HG03432 (cell line): ENCODE measurements at regions not wholly inside any gene's neighbourhood (a gene's known extent, or its start where the extent isn't known, plus 50 kb on each side); places are given as distances from the start of the nearest gene placed in this dataset.
"Not testable (repeated sequence)": the region's sequence is repeated elsewhere in the genome, so short reads cannot be mapped to it uniquely, and the experiment has no call there.

Experiments
- ATAC-seq: cut with Tn5 transposase; IDR thresholded peaks from one replicate; pipeline ENCODE4 v1.9.1; 2021; ENCODE audit warnings: mild to moderate bottlenecking, moderate library complexity; ENCODE audit not compliant: unreplicated experiment

- ATAC-seq = no peak
These were observed 1354.9 kb downstream of the SUCLG1 start for GRCh38 chr2:83104202-83104601.

GRCh38 chr2:83103613-83104012 is 1355.5 kb downstream of the SUCLG1 start:
- ATAC-seq = no peak

GRCh38 chr2:83089051-83089450 is 1370.0 kb downstream of the SUCLG1 start:
- not testable (repeated sequence) for ATAC-seq

DNA sequence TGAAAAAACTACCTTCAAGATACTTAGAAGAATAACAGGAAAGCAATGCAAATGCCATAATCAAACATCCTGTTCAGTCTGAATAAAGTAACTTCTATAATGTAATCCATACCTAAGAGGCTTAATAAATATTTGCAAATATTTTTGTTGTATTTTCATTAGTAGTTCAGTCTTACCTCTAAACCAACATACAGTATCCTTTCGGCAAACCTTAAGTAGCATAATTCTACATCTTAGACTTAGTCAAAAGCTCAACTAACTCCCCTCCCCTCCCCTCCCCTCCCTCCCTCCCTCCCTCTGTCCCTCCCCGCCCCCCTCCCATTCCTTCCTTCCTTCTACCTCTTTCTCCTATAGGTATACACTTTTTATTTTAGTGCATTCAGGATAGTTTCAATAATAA is 1373.2 kb downstream of the SUCLG1 start:
- no peak for ATAC-seq

GRCh38 chr2:83081826-83082690 is 1377.0 kb downstream of the SUCLG1 start:
- no peak for ATAC-seq

DNA sequence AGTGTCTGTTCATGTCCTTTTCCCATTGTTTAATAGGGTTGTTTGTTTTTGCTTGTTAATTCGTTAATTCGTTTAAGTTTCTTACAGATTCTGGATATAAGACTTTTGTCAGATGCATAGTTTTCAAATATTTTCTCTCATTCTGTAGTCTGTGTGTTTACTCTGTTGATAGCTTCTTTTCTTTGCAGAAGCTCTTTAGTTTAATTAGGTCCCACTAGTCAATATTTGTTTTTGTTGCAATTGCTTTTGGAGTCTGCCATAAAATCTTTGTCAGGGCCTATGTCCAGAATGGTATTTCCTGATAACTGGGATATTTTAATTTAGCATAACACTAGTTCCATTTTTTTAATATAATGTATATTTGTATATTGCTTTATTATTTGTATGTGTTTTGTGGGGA is 1380.1 kb downstream of the SUCLG1 start:
- no peak for ATAC-seq

GRCh38 chr2:83072767-83073166 is 1386.3 kb downstream of the SUCLG1 start:
- ATAC-seq = no peak

DNA sequence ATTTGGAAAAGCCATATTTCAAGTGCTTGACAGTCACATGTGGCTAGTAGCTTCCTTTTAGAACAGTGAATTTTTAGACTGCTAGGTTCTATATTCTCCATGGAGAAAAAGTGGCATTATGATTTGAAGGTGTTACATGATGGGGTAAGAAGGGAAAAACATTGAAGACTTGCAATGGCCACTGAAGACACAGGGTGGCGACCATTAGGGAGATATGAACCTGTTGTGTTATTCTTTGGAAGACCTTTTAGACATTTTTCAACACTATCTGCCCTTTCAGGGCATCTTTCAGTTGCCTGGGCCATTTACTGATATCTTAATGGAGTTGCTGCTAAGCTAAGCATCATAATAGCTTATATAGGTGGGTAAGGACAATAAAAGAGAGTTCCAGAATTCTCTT is 1387.2 kb downstream of the SUCLG1 start:
- no peak for ATAC-seq

DNA sequence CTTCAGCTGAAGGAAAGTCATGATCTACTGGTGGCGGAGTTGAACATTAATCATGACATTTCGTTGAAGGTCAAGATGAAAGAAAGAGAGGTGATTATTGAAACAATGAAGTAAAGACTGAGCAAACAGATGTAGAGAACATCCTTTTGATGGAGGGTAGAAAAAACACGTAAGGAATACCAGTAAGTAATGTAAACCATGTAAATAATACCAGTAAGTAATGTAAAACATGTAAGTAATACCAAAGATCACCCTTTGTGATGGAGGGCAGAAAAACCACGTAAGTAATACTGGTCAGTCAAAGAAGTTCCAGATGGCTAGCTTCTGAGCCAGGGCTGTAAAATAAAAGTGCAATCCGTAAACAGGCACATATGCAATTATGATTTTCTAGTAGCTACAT is 1387.7 kb downstream of the SUCLG1 start:
- no peak for ATAC-seq

GRCh38 chr2:83069724-83070123 is 1389.4 kb downstream of the SUCLG1 start:
- no peak for ATAC-seq

DNA sequence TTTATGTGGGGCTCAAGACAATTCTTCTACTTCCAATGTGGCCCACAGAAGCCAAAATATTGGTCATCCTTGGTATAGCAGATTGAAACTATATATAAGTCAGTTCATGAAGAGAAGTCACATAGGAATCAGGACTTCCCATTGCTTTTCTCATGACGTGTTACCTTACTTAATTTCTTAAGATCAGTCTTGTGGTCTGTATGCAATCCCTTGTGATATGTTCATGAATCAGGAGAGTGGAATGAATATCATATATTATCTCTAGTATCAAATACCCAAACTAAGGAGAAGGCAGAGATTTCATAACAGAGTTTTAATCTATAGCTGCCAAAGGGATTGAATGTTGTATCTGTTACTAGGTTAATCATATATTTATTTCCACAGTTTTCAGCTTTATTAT is 1390.4 kb downstream of the SUCLG1 start:
- no peak for ATAC-seq

- ATAC-seq = no peak
These were observed 1391.1 kb downstream of the SUCLG1 start for GRCh38 chr2:83067947-83068346.

GRCh38 chr2:83063933-83064332 is 1395.1 kb downstream of the SUCLG1 start:
- ATAC-seq = no peak

DNA sequence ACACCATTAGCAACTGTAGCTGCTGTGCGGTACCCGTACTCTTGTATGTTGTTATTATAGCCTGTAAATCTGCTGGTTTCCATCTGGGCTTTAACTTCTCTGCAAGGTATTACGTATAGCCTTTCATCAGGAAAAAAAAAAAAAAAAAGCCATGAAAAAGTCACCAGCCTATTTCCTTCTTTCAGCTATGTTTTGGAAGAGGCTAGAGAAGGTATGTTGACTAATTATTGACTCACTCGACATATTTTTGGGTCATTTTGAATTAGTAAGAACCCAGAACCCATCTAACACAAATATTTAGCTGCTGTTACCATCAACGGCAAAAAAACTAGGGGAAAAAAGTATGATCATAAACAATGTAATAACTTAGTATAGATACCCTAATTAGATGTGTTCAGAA is 1395.6 kb downstream of the SUCLG1 start:
- no peak for ATAC-seq

GRCh38 chr2:83058683-83059082 is 1400.4 kb downstream of the SUCLG1 start:
- ATAC-seq = no peak

- no peak for ATAC-seq
These were observed 1403.6 kb downstream of the SUCLG1 start for GRCh38 chr2:83055376-83056010.

DNA sequence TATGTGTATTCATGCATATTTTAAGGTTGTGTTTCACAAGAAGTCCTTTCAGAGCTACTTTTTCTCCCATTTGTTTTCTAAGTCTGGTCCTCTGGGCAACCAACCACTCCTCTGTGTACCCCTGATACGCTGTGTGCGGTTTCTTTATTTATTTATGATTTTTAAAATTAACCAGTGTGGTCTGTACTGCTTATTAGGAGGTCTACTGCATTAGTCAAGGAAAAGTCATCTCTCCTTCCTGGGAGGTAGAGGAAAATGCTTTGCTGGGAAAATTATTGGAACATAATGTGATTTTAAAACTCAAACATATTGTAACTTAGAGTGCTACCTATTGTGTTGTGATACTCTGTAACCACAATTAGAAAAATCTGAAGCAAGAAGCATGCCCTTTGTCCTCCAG is 1404.3 kb downstream of the SUCLG1 start:
- ATAC-seq = no peak

DNA sequence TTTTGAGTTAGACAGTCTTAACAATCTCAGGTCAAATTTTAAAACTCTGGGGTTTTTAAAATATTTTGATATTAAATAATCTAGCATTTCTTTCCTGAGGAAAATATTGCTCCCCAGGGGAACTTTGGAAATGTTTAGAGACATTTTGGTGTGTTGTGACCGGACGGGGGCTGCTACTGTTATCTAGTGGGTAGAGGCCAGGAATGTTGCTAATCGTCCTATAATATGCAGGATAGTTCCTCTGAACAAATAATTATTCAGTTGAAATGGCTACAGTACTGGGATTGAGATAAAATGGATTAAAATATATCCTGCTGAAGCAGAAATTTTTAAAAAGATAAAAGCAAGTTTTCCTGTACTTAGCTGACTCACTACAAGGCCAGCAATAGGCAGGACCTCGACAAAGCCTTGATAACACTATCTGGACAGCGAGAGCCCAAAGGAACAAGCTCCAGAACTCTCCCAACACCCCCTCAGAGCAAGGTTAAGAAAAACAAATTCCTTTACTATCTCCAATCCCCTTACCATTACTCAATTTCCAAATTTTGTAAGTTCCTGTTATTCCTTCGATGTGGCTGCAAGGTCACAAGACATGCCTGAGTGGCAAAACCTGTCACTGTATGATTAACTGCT is 1407.4 kb downstream of the SUCLG1 start:
- ATAC-seq = no peak

DNA sequence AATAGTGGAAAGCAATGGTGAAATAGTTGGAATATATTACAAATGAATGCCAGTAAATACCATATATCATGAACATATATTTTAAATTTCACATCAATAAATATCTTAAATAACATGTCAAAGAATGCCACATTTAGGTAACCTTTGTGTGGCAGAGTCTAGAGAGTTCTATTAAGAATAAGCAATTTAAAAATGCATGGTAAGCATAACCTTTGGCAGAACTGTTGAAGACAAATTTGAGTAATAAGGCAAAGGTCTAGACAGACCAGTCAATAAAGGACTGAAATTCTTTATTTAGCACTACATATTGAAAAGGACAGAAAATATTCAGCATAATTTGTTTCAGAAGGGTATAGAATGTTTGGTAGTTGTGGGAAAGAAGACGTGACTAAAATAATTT is 1417.0 kb downstream of the SUCLG1 start:
- ATAC-seq = no peak

GRCh38 chr2:83022631-83023210 is 1436.4 kb downstream of the SUCLG1 start:
- no peak for ATAC-seq

DNA sequence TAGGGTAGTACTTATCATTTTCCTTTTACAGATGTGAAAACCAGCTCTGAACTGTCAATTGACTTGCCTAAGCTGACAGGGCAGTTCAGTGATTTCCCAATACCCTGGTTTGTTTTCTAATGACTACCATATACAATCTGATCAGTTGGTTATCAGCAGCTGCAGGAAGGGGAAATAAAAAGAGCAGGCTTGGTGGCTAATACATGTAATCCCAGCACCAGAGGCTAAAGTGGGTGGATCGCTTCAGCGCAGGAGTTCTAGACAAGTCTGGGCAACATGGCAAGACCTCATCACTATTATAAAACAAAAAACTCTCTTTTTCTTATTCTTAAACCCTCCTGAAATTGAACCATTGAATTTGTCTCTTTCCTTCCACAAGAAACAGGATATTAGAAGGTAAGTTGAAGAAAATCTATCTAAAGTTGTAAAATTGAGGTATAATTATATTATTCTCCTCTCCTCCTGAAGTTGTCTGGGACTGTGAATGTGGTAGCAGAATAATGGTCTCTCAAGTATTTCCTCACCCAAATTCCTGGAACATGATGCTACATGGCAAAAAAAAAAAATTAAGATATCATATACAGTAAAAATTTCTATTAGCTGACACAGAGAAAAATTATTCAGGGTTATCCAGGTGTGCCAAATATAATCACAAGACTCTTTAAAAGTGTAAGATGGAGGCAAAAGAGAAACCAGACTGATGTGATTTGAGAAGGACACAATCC is 1441.6 kb downstream of the SUCLG1 start:
- ATAC-seq = no peak
